SK-N-SH (cell line): ENCODE measurements at regions not wholly inside any gene's neighbourhood (a gene's known extent, or its start where the extent isn't known, plus 50 kb on each side); places are given as distances from the start of the nearest gene placed in this dataset.

Source experiments
- CTCF ChIA-PET: fragments of 300-600, 350-600 bp; formaldehyde crosslinking; extraction: SDS; loops from one replicate; lab custom pipeline; 2021; lab: Yijun Ruan, JAX
- POLR2A ChIA-PET: fragments of 350-600 bp; sonication (Branson Sonifier 250); formaldehyde crosslinking; extraction: SDS; loops from one replicate; lab custom pipeline; 2020; ENCODE audit warnings: antibody characterized with exemption, inconsistent platforms; lab: Yijun Ruan, JAX
- DNase-seq: peaks from one replicate; pipeline ENCODE4 v3.0.0; 2012
- H2AFZ ChIP-seq: fragments of 200-600 bp; sonication (generic); 2 replicates; pipeline ENCODE4 v1.8.1; 2016; ENCODE audit warnings: antibody characterized with exemption, mild to moderate bottlenecking, low read depth
- H3F3A ChIP-seq: fragments of 200-600 bp; sonication (generic); replicated peaks from 2 replicates; pipeline ENCODE3; 2016; ENCODE audit warnings: antibody characterized with exemption, mild to moderate bottlenecking; ENCODE audit not compliant: insufficient read depth
- H3K27ac ChIP-seq, 2 experiments: fragments of 200-500 bp in 1 of 2; fragments of 200-600 bp in 1 of 2; sonication (Bioruptor generic) in 1 of 2; sonication (generic), shearing (Covaris generic) in 1 of 2; 2 replicates each; pipeline versions ENCODE4 v1.5.1 to v1.6.1; 2014 to 2016; ENCODE audit warnings: low read depth in 2 of 2, inconsistent platforms in 1 of 2, low read length in 1 of 2, mild to moderate bottlenecking in 1 of 2, mixed read lengths in 1 of 2
- H3K27me3 ChIP-seq: fragments of 200-600 bp; sonication (generic), shearing (Covaris generic); 2 replicates; pipeline ENCODE4 v1.6.1; 2016; ENCODE audit warnings: mixed run types; ENCODE audit not compliant: insufficient read depth
- H3K36me3 ChIP-seq, 2 experiments: fragments of 200-500 bp in 1 of 2; fragments of 200-600 bp in 1 of 2; sonication (Bioruptor generic) in 1 of 2; sonication (generic) in 1 of 2; replicated peaks in 1 of 2; 2 replicates each; pipeline versions ENCODE3 to v1.5.1; 2014 to 2016; ENCODE audit warnings: low read length in 1 of 2, mild to moderate bottlenecking in 1 of 2; ENCODE audit not compliant: insufficient read depth in 2 of 2, control insufficient read depth in 1 of 2
- H3K4me1 ChIP-seq, 2 experiments: fragments of 200-500 bp in 1 of 2; fragments of 200-600 bp in 1 of 2; sonication (Bioruptor generic) in 1 of 2; sonication (generic), shearing (Covaris generic) in 1 of 2; 2 replicates each; pipeline versions ENCODE4 v1.5.1 to v1.6.1; 2014 to 2016; ENCODE audit warnings: low read depth in 1 of 2, low read length in 1 of 2, mixed run types in 1 of 2; ENCODE audit not compliant: insufficient read depth in 2 of 2, control insufficient read depth in 1 of 2
- H3K4me2 ChIP-seq: fragments of 200-600 bp; sonication (generic), shearing (Covaris generic); 2 replicates; pipeline ENCODE4 v1.6.1; 2017; ENCODE audit warnings: mixed run types
- H3K4me3 ChIP-seq, 2 experiments: fragments of 200-500 bp in 1 of 2; fragments of 200-600 bp in 1 of 2; sonication (Bioruptor generic) in 1 of 2; sonication (generic), shearing (Covaris generic) in 1 of 2; 2 replicates each; pipeline versions ENCODE4 v1.5.1 to v1.8.1; 2014 to 2016; ENCODE audit warnings: low read depth in 2 of 2, inconsistent platforms in 1 of 2, low read length in 1 of 2, mild to moderate bottlenecking in 1 of 2, mixed read lengths in 1 of 2, moderate library complexity in 1 of 2
- H3K79me2 ChIP-seq: fragments of 200-600 bp; sonication (generic); 2 replicates; pipeline ENCODE4 v1.8.1; 2017; ENCODE audit warnings: mild to moderate bottlenecking; ENCODE audit not compliant: insufficient read depth
- H3K9ac ChIP-seq: fragments of 200-600 bp; sonication (generic); 2 replicates; pipeline ENCODE4 v1.6.1; 2017; ENCODE audit warnings: mixed run types
- H3K9me2 ChIP-seq: fragments of 200-600 bp; sonication (generic); 2 replicates; pipeline ENCODE4 v1.6.1; 2017; ENCODE audit warnings: mixed run types
- H3K9me3 ChIP-seq: fragments of 200-600 bp; sonication (generic); 2 replicates; pipeline ENCODE4 v1.6.1; 2017; ENCODE audit warnings: mixed run types, mild to moderate bottlenecking, moderate library complexity
- H4K20me1 ChIP-seq: fragments of 200-600 bp; sonication (generic); 2 replicates; pipeline ENCODE4 v1.6.1; 2017; ENCODE audit warnings: mild to moderate bottlenecking, mixed run types; ENCODE audit not compliant: insufficient read depth
- CHD2 ChIP-seq: fragments of 150-350 bp; IDR thresholded peaks from 2 replicates; pipeline ENCODE4 v1.6.1; 2018; ENCODE audit warnings: low read length; ENCODE audit not compliant: partially characterized antibody
- EZH2phosphoT487 ChIP-seq: fragments of 200-600 bp; sonication (generic); IDR thresholded peaks from 2 replicates; pipeline ENCODE4 v1.6.1; 2017; ENCODE audit warnings: low read depth, mixed run types, mild to moderate bottlenecking, antibody characterized with exemption, moderate library complexity, borderline replicate concordance
- FOXJ3 ChIP-seq: sonication (generic); formaldehyde crosslinking; IDR thresholded peaks from 2 replicates; pipeline ENCODE4 v1.5.1; 2020; ENCODE audit warnings: mild to moderate bottlenecking, missing genetic modification reagents
- FOXM1 ChIP-seq: IDR thresholded peaks from 2 replicates; pipeline ENCODE4 v1.4.0; 2012; ENCODE audit warnings: low read depth, mild to moderate bottlenecking
- GABPA ChIP-seq: IDR thresholded peaks from 2 replicates; pipeline ENCODE4 v1.4.0; 2012; ENCODE audit warnings: low read depth, mild to moderate bottlenecking
- GATA2 ChIP-seq: sonication (generic); formaldehyde crosslinking; IDR thresholded peaks from 2 replicates; pipeline ENCODE4 v1.5.0; 2020; ENCODE audit warnings: mild to moderate bottlenecking, missing genetic modification reagents
- NFIC ChIP-seq: IDR thresholded peaks from 2 replicates; pipeline ENCODE4 v1.4.0; 2012; ENCODE audit warnings: borderline replicate concordance
- NRF1 ChIP-seq: IDR thresholded peaks from 2 replicates; pipeline ENCODE4 v1.6.1; 2012; ENCODE audit warnings: low read depth, mild to moderate bottlenecking, low read length
- POLR2AphosphoS5 ChIP-seq: IDR thresholded peaks from 2 replicates; pipeline ENCODE4 v1.6.1; 2012; ENCODE audit warnings: low read depth, low read length
- SIN3A ChIP-seq: IDR thresholded peaks from 2 replicates; pipeline ENCODE4 v1.6.1; 2012; ENCODE audit warnings: low read depth, mild to moderate bottlenecking, low read length, moderate library complexity, borderline replicate concordance
- SMC3 ChIP-seq: IDR thresholded peaks from 2 replicates; pipeline ENCODE4 v1.6.1; 2012; ENCODE audit warnings: low read depth, low read length, improper control_type of control experiment
- TCF12 ChIP-seq: IDR thresholded peaks from 2 replicates; pipeline ENCODE4 v1.4.0; 2012
- TEAD4 ChIP-seq: IDR thresholded peaks from 2 replicates; pipeline ENCODE4 v1.4.0; 2012; ENCODE audit warnings: mild to moderate bottlenecking, borderline replicate concordance; ENCODE audit not compliant: insufficient read depth
- YY1 ChIP-seq: IDR thresholded peaks from 2 replicates; pipeline ENCODE4 v1.4.0; 2012; ENCODE audit warnings: low read depth, mild to moderate bottlenecking
- ZBTB33 ChIP-seq: IDR thresholded peaks from 2 replicates; pipeline ENCODE4 v1.4.0; 2012; ENCODE audit warnings: low read depth, borderline replicate concordance
- WGBS: methylation state at CpG from one replicate; pipeline ENCODE4 v1.1.6; 2017; ENCODE audit warnings: low lambda C conversion rate; 5-methylcytosine and 5-hydroxymethylcytosine counted together
- TF ChIP-seq, protein P1 (sequence below): fragments of 150-350 bp; IDR thresholded peaks from 2 replicates; pipeline ENCODE4 v1.6.1; 2016; ENCODE audit warnings: mild to moderate bottlenecking, low read depth, low read length

- H3F3A ChIP-seq = no peaks in the 10 kb centered on the region
- ChIA-PET CTCF (no interaction called here), POLR2A (no interaction called here)
- H4K20me1 ChIP-seq = no peaks in the 10 kb centered on the region
- no peak for DNase-seq
- no peak overlapping the region for H3K4me2 ChIP-seq
- no peak overlapping the region for H2AFZ ChIP-seq
- H3K79me2 ChIP-seq = no peaks in the 10 kb centered on the region
- H3K27ac ChIP-seq = no peak overlapping the region
- H3K27me3 ChIP-seq = peaks cover 9% of the 10 kb centered on the region; the same call in 1 of the 2 replicates
- no peaks in the 10 kb centered on the region for H3K36me3 ChIP-seq
- no peak for TF ChIP-seq NFIC
- H3K4me3 ChIP-seq = no peak overlapping the region
- H3K9ac ChIP-seq = no peak overlapping the region
- no peaks in the 10 kb centered on the region for H3K9me2 ChIP-seq
- H3K4me1 ChIP-seq = no peaks in the 10 kb centered on the region
- no peaks in the 10 kb centered on the region for H3K9me3 ChIP-seq
Measured at GRCh38 chr22:22121445-22121844, 123.1 kb upstream of the VPREB1 start.

GRCh38 chr22:22120160-22120559 lies 124.4 kb upstream of the VPREB1 start:
- no peaks in the 10 kb centered on the region for H3K36me3 ChIP-seq
- no peak overlapping the region for H3K9ac ChIP-seq
- ChIA-PET POLR2A (no interaction called here), CTCF (interaction anchor here (0.9 kb wide), 1 partner anchor 10 kb away, joined by 3 read pairs; no protein-coding TSS in a partner anchor)
- no peaks in the 10 kb centered on the region for H3K9me3 ChIP-seq
- no peak overlapping the region for H3K4me3 ChIP-seq
- no peak overlapping the region for H3K27ac ChIP-seq
- no peaks in the 10 kb centered on the region for H3K79me2 ChIP-seq
- no peaks in the 10 kb centered on the region for H3K4me1 ChIP-seq
- H2AFZ ChIP-seq = no peak overlapping the region
- no peak overlapping the region for H3K4me2 ChIP-seq
- no peak for DNase-seq
- no peaks in the 10 kb centered on the region for H3K9me2 ChIP-seq
- no peaks in the 10 kb centered on the region for H4K20me1 ChIP-seq
- H3K27me3 ChIP-seq = no peaks in the 10 kb centered on the region; the same call in 1 of the 2 replicates
- 48% methylated on average over 3 of the region's 3 CpGs for WGBS
- no peaks in the 10 kb centered on the region for H3F3A ChIP-seq
- no peak for TF ChIP-seq SIN3A
- TF ChIP-seq, protein P1, sequence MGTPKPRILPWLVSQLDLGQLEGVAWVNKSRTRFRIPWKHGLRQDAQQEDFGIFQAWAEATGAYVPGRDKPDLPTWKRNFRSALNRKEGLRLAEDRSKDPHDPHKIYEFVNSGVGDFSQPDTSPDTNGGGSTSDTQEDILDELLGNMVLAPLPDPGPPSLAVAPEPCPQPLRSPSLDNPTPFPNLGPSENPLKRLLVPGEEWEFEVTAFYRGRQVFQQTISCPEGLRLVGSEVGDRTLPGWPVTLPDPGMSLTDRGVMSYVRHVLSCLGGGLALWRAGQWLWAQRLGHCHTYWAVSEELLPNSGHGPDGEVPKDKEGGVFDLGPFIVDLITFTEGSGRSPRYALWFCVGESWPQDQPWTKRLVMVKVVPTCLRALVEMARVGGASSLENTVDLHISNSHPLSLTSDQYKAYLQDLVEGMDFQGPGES = no peak
- no peak for TF ChIP-seq TEAD4
- TF ChIP-seq EZH2phosphoT487 = no peak
- TF ChIP-seq SMC3 = no peak
- TF ChIP-seq FOXM1 = no peak
- TF ChIP-seq YY1 = no peak
- TF ChIP-seq TCF12 = no peak
- TF ChIP-seq NRF1 = no peak
- TF ChIP-seq GATA2 = no peak
- no peak for TF ChIP-seq NFIC
- TF ChIP-seq POLR2AphosphoS5 = no peak
- no peak for TF ChIP-seq CHD2
- TF ChIP-seq FOXJ3 (CRISPR knock-in tag) = no peak
- no peak for TF ChIP-seq GABPA
- TF ChIP-seq ZBTB33 = no peak
